ENCODE measurements at regions not wholly inside any gene's neighbourhood (a gene's known extent, or its start where the extent isn't known, plus 50 kb on each side); places are given as distances from the start of the nearest gene placed in this dataset.

DNA sequence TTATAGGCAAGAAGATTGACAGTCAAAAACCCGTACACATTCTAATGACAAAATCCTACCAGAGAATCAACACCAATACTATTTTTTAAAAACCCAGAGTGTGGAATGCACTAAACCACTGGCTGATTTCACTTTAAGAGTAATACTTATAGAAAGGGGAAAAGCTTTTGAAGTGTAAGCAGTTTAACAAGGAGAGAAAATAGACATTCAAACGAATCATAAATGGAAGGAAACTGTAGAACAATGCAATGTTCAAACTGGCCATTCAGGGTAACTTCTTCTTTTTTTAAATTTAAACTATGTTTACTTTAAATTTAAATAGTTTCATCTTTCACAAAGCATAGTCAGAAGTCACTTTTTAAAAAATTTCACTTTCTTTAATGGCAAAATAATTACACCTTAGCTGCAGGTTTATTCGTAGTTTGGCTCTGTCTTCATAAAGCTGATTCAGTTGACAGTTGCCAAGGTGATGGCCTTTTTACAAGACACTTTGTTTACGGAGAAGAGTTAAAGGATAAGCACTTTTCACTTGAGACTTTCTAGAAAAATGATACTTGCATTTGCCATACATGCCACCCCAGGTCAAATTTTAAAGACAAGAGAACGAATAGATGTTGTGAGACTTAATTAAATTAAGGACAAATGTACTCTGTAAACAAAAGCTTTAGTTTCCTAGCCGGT is 82.4 kb upstream of the KLF3 start:
- 45 to 49% methylated on average over 6 of the region's 6 CpGs for WGBS, 2 donors
- DNase-seq (ENCODE audit: low spot score in 2 of 2) = no peak
- intact Hi-C loops (cut with DNase I; ENCODE audit: low total_unique reads) = no loop called here
- H3K4me3 ChIP-seq (ENCODE audit: low read depth, poor library complexity, severe bottlenecking) = no peak overlapping the region
- TF ChIP-seq, protein P1, sequence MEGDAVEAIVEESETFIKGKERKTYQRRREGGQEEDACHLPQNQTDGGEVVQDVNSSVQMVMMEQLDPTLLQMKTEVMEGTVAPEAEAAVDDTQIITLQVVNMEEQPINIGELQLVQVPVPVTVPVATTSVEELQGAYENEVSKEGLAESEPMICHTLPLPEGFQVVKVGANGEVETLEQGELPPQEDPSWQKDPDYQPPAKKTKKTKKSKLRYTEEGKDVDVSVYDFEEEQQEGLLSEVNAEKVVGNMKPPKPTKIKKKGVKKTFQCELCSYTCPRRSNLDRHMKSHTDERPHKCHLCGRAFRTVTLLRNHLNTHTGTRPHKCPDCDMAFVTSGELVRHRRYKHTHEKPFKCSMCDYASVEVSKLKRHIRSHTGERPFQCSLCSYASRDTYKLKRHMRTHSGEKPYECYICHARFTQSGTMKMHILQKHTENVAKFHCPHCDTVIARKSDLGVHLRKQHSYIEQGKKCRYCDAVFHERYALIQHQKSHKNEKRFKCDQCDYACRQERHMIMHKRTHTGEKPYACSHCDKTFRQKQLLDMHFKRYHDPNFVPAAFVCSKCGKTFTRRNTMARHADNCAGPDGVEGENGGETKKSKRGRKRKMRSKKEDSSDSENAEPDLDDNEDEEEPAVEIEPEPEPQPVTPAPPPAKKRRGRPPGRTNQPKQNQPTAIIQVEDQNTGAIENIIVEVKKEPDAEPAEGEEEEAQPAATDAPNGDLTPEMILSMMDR (IDR thresholded peaks at IDR 0.05) = no peak
- TF ChIP-seq POLR2A (IDR thresholded peaks at IDR 0.05) = no peak

DNA sequence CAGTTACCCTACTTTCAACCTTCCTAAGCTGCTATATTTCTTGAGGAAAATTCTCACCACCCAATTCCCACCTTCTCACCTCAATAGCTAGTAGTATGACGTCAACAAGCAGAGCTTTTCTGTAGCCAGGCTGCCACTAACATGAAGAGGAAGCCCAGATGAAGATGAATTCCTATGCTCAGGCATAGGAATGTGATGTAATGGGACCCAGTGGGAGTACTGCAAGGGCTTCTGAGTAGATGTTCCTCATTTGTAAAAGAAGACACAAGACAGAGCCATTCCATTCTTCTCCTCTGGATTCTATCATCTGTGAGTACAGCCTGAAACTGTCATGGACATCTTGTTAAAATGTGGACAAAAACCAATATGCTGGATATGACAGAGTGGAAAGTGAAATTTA is 81.6 kb upstream of the KLF3 start:
- H3K4me3 ChIP-seq (ENCODE audit: low read depth, poor library complexity, severe bottlenecking) = no peak overlapping the region
- no peak for DNase-seq (ENCODE audit: low spot score in 2 of 2)
- TF ChIP-seq, protein P1 (IDR thresholded peaks at IDR 0.05) = no peak
- no peak for TF ChIP-seq POLR2A (IDR thresholded peaks at IDR 0.05)
- 74 to 79% methylated on average over 1 of the region's 1 CpG for WGBS, 2 donors
- intact Hi-C loops (cut with DNase I; ENCODE audit: low total_unique reads) = no loop called here

DNA sequence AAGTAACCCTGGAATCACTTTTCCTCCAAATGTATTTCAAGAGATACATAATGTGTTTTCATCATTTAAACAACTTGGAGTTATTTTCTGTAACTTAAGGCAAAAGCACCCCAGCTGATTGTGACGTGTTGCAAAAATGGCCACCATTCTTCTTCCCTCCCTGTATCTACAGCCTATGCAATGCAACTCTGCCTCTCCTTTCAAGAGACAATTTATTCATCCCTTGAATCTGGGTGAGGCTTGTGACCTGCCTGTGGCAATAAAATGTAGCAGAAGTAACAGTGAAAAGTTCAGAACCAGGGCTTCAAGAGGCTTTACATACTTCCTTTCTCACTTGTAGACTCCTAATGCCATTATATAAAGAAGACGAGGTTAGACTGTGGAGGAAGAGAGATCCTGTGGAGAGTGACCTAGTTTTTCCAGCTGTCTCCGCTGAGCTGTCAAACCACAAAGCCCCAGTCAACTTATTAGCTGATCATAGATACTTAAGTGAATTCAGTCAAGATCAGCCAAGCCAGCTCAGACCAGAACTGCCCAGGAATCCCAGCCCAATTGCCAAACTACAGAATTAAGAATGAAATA is 81.0 kb upstream of the KLF3 start:
- DNase-seq (ENCODE audit: low spot score in 2 of 2) = no peak
- 54 to 66% methylated on average over 3 of the region's 3 CpGs for WGBS, 2 donors
- H3K4me3 ChIP-seq (ENCODE audit: low read depth, poor library complexity, severe bottlenecking) = no peak overlapping the region
- no peak for TF ChIP-seq POLR2A (IDR thresholded peaks at IDR 0.05)
- TF ChIP-seq, protein P1 (IDR thresholded peaks at IDR 0.05) = no peak
- intact Hi-C loops (cut with DNase I; ENCODE audit: low total_unique reads) = no loop called here

DNA sequence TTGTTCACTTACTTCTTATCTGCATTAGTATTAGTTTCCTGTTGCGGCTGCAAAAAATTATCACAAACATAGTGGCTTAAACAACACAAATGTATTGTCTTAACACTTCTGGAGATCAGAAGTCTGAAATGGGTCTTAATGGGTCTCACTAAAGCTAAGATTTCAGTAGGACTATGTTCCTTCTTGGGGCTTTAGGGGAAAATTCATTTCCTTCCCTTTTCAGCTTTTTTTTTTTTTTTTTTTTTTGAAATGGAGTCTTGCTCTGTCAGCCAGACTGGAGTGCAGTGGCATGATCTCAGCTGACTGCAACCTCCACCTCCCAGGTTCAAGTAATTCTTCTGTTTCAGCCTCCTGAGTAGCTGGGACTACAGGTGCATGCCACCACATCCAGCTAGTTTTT is 78.1 kb upstream of the KLF3 start:
- DNase-seq (ENCODE audit: low spot score in 2 of 2) = no peak
- WGBS, 2 donors = 80 to 92% methylated on average over 1 of the region's 1 CpG
- intact Hi-C loops (cut with DNase I; ENCODE audit: low total_unique reads) = no loop called here
- no peak for TF ChIP-seq POLR2A (IDR thresholded peaks at IDR 0.05)
- TF ChIP-seq, protein P1 (IDR thresholded peaks at IDR 0.05) = no peak
- no peak overlapping the region for H3K4me3 ChIP-seq (ENCODE audit: low read depth, poor library complexity, severe bottlenecking)

DNA sequence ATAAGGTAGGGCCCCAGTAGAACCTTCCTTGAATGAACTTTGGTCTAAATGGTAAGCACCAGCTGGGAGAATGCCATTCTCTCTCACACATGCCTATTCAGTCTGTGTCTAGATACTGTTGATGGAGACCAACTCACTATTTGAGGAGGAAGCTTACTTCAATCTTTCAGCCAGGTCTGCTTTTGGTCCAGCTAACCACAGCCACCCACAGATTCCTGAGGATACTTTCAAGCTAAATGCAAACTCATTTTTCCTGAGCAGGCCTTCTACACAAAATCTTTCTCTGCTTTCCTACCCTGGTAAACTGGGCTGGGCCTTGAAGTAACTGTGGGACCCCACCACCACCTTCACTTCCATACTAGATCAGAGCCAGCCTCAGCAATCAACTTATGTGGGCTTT is 76.9 kb upstream of the KLF3 start:
- intact Hi-C loops (cut with DNase I; ENCODE audit: low total_unique reads) = no loop called here
- no peak overlapping the region for H3K4me3 ChIP-seq (ENCODE audit: low read depth, poor library complexity, severe bottlenecking)
- DNase-seq (ENCODE audit: low spot score in 2 of 2) = no peak
- TF ChIP-seq, protein P1 (IDR thresholded peaks at IDR 0.05) = no peak
- no peak for TF ChIP-seq POLR2A (IDR thresholded peaks at IDR 0.05)

DNA sequence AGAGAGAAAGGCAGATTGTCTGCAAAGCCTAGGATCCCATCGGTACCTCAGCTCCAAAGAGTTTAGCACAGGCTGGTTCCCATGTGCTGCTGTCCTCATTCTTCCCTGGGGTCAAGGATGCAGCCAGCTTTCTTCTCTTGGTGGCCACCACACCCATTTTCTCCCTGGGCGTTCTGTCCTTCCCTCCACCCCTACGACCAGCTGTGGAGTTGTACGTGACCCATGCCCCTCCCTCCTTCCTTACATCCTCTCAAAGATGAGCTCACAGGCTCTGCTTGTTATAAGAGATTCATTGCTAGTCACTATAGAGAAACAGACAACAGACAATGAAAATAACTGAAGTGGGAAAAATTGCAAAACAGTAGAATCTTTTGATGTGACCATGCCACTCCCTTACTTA is 74.0 kb upstream of the KLF3 start:
- 43 to 44% methylated on average over 4 of the region's 4 CpGs for WGBS, 2 donors
- DNase-seq (ENCODE audit: low spot score in 2 of 2) = no peak
- no peak overlapping the region for H3K4me3 ChIP-seq (ENCODE audit: low read depth, poor library complexity, severe bottlenecking)
- intact Hi-C loops (cut with DNase I; ENCODE audit: low total_unique reads) = no loop called here
- no peak for TF ChIP-seq POLR2A (IDR thresholded peaks at IDR 0.05)
- TF ChIP-seq, protein P1 (IDR thresholded peaks at IDR 0.05) = no peak
